ENCODE measurements at regions not wholly inside any gene's neighbourhood (a gene's known extent, or its start where the extent isn't known, plus 50 kb on each side); places are given as distances from the start of the nearest gene placed in this dataset.

DNA sequence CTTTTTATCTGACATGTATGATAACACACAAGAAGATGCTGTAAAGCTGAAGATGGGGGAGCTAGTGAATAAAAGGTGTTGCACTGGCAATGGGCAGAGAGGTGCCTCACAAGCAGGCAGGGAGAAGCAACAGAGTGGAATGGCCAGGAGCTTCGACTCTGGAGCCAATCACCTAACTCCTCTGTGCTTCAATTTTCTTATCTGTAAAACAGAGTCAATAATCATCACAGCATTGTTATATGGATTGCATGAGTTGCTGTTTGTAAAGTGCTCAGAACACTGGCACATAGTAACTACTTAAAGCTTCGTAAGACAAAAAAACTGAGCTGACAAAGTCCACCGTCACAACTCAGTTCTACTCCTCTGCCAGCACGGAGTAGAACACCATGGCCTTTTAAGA, 254.2 kb upstream of the POM121L12 start:
- Histone ChIP-seq H3K4me1 (ENCODE audit: control insufficient read depth, insufficient read depth, low read length) (no peaks in the 10 kb centered on the region), H3K9me3 (ENCODE audit: control insufficient read depth, insufficient read depth, low read depth, low read length) (no peaks in the 10 kb centered on the region), H3K36me3 (ENCODE audit: control insufficient read depth, insufficient read depth, low read length) (no peaks in the 10 kb centered on the region), H3K9ac (ENCODE audit: low read length) (no peak overlapping the region), H3K4me3 (ENCODE audit: low read depth, low read length) (no peak overlapping the region), H3K27ac (ENCODE audit: low read depth, low read length) (no peak overlapping the region), H3K27me3 (ENCODE audit: control insufficient read depth, insufficient read depth, low read length) (no peaks in the 10 kb centered on the region)

DNA sequence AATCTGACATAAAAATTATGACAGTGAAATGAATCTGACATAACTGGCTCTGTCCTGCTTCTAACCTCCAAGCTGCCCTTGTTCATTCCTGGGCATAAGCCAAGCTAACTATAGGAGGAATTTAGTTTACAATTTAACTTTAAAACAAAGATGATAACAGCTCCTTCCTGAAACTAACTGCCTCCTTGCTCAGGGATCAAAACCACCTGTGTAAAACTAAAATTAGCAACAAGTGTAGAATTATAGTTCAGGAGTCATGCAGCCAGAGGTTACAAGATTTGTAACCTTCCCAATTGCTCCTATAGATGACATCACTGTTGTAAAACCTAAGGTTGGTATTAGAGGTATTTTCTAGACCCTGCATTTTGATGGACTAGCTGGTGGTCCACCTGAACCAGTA, 256.4 kb upstream of the POM121L12 start:
- Histone ChIP-seq H3K27me3 (ENCODE audit: control insufficient read depth, insufficient read depth, low read length) (no peaks in the 10 kb centered on the region), H3K9me3 (ENCODE audit: control insufficient read depth, insufficient read depth, low read depth, low read length) (no peaks in the 10 kb centered on the region), H3K36me3 (ENCODE audit: control insufficient read depth, insufficient read depth, low read length) (no peaks in the 10 kb centered on the region), H3K4me1 (ENCODE audit: control insufficient read depth, insufficient read depth, low read length) (no peaks in the 10 kb centered on the region), H3K27ac (ENCODE audit: low read depth, low read length) (no peak overlapping the region), H3K4me3 (ENCODE audit: low read depth, low read length) (no peak overlapping the region), H3K9ac (ENCODE audit: low read length) (no peak overlapping the region)

DNA sequence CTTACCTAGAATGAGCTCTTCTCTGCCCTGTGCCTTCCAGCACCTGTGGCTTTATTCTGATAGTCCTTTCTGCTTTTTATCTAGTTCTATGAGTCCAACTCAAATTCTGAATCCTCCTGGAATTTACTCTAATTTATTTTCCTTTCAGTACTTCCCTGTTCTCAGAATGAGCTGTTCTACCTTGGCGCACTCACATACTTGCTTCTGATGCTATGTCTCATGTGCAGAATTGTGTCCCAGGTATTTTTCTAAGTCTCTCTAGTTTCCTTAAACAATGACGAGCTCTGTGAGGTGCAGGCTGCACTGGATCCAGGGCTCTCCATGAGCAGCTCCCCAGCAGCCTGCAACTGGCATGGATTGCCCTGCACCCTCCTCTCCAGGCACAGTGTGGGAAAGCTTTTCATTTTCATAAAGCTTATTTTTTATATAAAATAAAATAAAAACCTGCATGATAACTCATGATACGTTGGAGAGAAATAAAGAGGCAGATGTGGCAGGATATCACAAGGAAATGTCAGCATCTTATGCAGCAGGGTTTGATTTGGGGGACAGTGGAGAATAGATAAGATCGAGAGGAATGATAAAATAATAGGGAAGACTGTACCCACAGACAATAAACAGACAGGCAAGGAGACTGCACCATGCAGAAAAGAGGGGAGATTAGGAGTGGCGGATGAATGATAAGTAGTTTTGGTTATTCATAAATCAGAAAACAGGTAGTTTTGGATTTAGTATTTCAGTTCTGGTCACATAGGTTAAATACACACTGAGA, 258.2 kb upstream of the POM121L12 start:
- Histone ChIP-seq H3K4me1 (ENCODE audit: control insufficient read depth, insufficient read depth, low read length) (no peaks in the 10 kb centered on the region), H3K27me3 (ENCODE audit: control insufficient read depth, insufficient read depth, low read length) (no peaks in the 10 kb centered on the region)

DNA sequence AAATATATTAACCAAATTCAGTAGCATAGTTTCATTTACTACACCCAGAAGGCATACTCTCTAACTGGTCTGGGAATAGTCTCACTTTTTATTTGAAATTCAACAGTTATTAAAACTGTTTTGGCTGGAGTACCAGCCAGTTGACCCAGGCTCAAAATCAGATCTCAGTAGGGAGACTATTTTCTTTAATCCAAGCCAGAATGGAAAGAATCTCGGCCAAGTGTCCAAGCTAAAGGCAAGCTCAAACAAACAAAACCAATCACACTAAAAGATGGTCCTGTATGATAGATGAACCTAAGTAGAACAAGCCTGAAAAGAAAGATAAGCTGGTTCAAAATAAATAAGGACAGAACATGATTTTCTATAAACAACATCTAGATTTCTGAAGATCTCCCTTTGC, 259.6 kb upstream of the POM121L12 start:
- Histone ChIP-seq H3K27ac (ENCODE audit: low read depth, low read length) (no peak overlapping the region), H3K4me1 (ENCODE audit: control insufficient read depth, insufficient read depth, low read length) (no peaks in the 10 kb centered on the region), H3K27me3 (ENCODE audit: control insufficient read depth, insufficient read depth, low read length) (no peaks in the 10 kb centered on the region), H3K4me3 (ENCODE audit: low read depth, low read length) (no peak overlapping the region), H3K36me3 (ENCODE audit: control insufficient read depth, insufficient read depth, low read length) (no peaks in the 10 kb centered on the region), H3K9ac (ENCODE audit: low read length) (no peak overlapping the region), H3K9me3 (ENCODE audit: control insufficient read depth, insufficient read depth, low read depth, low read length) (no peaks in the 10 kb centered on the region)

More for the DNA sequence above, 258.2 kb upstream of the POM121L12 start:
- Histone ChIP-seq H3K9me3 (ENCODE audit: control insufficient read depth, insufficient read depth, low read depth, low read length) (no peaks in the 10 kb centered on the region), H3K27ac (ENCODE audit: low read depth, low read length) (no peak overlapping the region), H3K36me3 (ENCODE audit: control insufficient read depth, insufficient read depth, low read length) (no peaks in the 10 kb centered on the region), H3K9ac (ENCODE audit: low read length) (no peak overlapping the region), H3K4me3 (ENCODE audit: low read depth, low read length) (no peak overlapping the region)

DNA sequence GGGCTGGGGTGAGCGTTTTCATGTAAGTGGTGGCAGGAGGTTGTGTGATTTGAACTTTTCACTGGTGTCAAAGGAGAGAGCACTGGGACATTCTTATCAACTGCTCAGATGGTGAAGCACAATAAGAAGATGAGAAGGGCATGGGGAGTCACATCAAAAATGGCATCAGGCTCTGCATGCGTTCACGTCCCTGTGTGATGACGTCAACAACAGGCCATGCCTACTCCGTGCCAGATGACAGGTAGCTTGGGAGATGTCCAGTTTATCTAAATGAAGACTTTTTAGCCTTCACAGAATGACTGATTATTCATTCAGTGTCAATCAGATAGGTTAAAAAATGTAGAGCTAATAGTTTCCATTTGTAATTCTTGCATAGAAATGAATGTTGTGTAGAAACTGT, 264.3 kb upstream of the POM121L12 start:
- Histone ChIP-seq H3K27me3 (ENCODE audit: control insufficient read depth, insufficient read depth, low read length) (no peaks in the 10 kb centered on the region), H3K9me3 (ENCODE audit: control insufficient read depth, insufficient read depth, low read depth, low read length) (no peaks in the 10 kb centered on the region), H3K36me3 (ENCODE audit: control insufficient read depth, insufficient read depth, low read length) (no peaks in the 10 kb centered on the region), H3K4me1 (ENCODE audit: control insufficient read depth, insufficient read depth, low read length) (no peaks in the 10 kb centered on the region), H3K9ac (ENCODE audit: low read length) (no peak overlapping the region), H3K27ac (ENCODE audit: low read depth, low read length) (no peak overlapping the region), H3K4me3 (ENCODE audit: low read depth, low read length) (no peak overlapping the region)

DNA sequence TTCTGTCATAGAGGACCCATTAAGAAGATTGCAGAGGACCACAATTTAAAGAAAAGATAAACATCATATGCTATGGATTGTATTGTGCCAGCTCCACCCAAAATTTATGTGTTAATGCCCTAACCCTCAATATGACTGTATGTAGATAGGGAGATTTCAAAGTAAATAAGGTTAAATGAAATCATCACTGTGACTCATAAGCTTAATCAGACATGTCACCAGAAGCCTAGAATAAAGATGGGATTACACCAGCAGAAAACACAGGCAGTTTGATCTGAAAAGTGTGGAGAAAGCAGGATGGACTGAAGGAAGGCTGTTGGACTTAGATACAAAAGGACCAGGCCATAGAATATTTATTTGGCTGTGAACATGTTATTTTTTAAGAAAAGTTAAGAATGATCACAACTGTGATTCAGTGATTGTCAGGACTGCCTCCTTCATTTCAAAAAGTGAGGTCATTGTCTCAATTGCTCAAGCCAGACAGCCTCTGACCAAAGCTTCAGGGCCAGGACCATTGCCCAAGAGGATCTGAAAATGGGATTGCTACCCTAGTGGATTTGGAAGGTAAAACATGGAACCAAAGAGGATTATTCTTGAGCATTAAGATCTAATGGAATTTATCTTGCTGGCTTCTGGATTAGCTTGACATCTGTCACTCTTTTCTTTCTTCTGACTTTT, 270.8 kb upstream of the POM121L12 start:
- Histone ChIP-seq H3K4me1 (ENCODE audit: control insufficient read depth, insufficient read depth, low read length) (no peaks in the 10 kb centered on the region), H3K27ac (ENCODE audit: low read depth, low read length) (no peak overlapping the region), H3K9me3 (ENCODE audit: control insufficient read depth, insufficient read depth, low read depth, low read length) (no peaks in the 10 kb centered on the region), H3K9ac (ENCODE audit: low read length) (no peak overlapping the region), H3K27me3 (ENCODE audit: control insufficient read depth, insufficient read depth, low read length) (no peaks in the 10 kb centered on the region), H3K4me3 (ENCODE audit: low read depth, low read length) (no peak overlapping the region), H3K36me3 (ENCODE audit: control insufficient read depth, insufficient read depth, low read length) (no peaks in the 10 kb centered on the region)

- Histone ChIP-seq H3K36me3 (ENCODE audit: control insufficient read depth, insufficient read depth, low read length) (no peaks in the 10 kb centered on the region), H3K27me3 (ENCODE audit: control insufficient read depth, insufficient read depth, low read length) (no peaks in the 10 kb centered on the region), H3K9ac (ENCODE audit: low read length) (no peak overlapping the region)
These were observed 277.1 kb upstream of the POM121L12 start for GRCh38 chr7:52758356-52758755.

GRCh38 chr7:52753855-52754254, 281.6 kb upstream of the POM121L12 start:
- Histone ChIP-seq H3K9me3 (ENCODE audit: control insufficient read depth, insufficient read depth, low read depth, low read length) (no peaks in the 10 kb centered on the region), H3K36me3 (ENCODE audit: control insufficient read depth, insufficient read depth, low read length) (no peaks in the 10 kb centered on the region), H3K9ac (ENCODE audit: low read length) (no peak overlapping the region), H3K27me3 (ENCODE audit: control insufficient read depth, insufficient read depth, low read length) (no peaks in the 10 kb centered on the region), H3K4me3 (ENCODE audit: low read depth, low read length) (no peak overlapping the region), H3K4me1 (ENCODE audit: control insufficient read depth, insufficient read depth, low read length) (no peaks in the 10 kb centered on the region), H3K27ac (ENCODE audit: low read depth, low read length) (no peak overlapping the region)

More at GRCh38 chr7:52758356-52758755, 277.1 kb upstream of the POM121L12 start:
- Histone ChIP-seq H3K4me3 (ENCODE audit: low read depth, low read length) (no peak overlapping the region), H3K4me1 (ENCODE audit: control insufficient read depth, insufficient read depth, low read length) (no peaks in the 10 kb centered on the region), H3K27ac (ENCODE audit: low read depth, low read length) (no peak overlapping the region), H3K9me3 (ENCODE audit: control insufficient read depth, insufficient read depth, low read depth, low read length) (no peaks in the 10 kb centered on the region)

GRCh38 chr7:52752891-52753290, 282.5 kb upstream of the POM121L12 start:
- no peaks in the 10 kb centered on the region for H3K36me3 ChIP-seq (ENCODE audit: control insufficient read depth, insufficient read depth, low read length)
- no peak overlapping the region for H3K27ac ChIP-seq (ENCODE audit: low read depth, low read length)
- H3K4me1 ChIP-seq (ENCODE audit: control insufficient read depth, insufficient read depth, low read length): no peaks in the 10 kb centered on the region
- no peak overlapping the region for H3K4me3 ChIP-seq (ENCODE audit: low read depth, low read length)
- H3K9ac ChIP-seq (ENCODE audit: low read length): no peak overlapping the region
- H3K9me3 ChIP-seq (ENCODE audit: control insufficient read depth, insufficient read depth, low read depth, low read length): no peaks in the 10 kb centered on the region
- no peaks in the 10 kb centered on the region for H3K27me3 ChIP-seq (ENCODE audit: control insufficient read depth, insufficient read depth, low read length)

GRCh38 chr7:52749880-52750279, 285.6 kb upstream of the POM121L12 start:
- no peak overlapping the region for H3K4me3 ChIP-seq (ENCODE audit: low read depth, low read length)
- no peak overlapping the region for H3K9ac ChIP-seq (ENCODE audit: low read length)
- H3K27me3 ChIP-seq (ENCODE audit: control insufficient read depth, insufficient read depth, low read length): no peaks in the 10 kb centered on the region
- H3K9me3 ChIP-seq (ENCODE audit: control insufficient read depth, insufficient read depth, low read depth, low read length): no peaks in the 10 kb centered on the region
- no peaks in the 10 kb centered on the region for H3K36me3 ChIP-seq (ENCODE audit: control insufficient read depth, insufficient read depth, low read length)
- H3K4me1 ChIP-seq (ENCODE audit: control insufficient read depth, insufficient read depth, low read length): no peaks in the 10 kb centered on the region
- no peak overlapping the region for H3K27ac ChIP-seq (ENCODE audit: low read depth, low read length)

- H3K27me3 ChIP-seq (ENCODE audit: control insufficient read depth, insufficient read depth, low read length): no peaks in the 10 kb centered on the region
These were observed 287.6 kb upstream of the POM121L12 start for GRCh38 chr7:52747817-52748216.

More at GRCh38 chr7:52747817-52748216, 287.6 kb upstream of the POM121L12 start:
- no peak overlapping the region for H3K9ac ChIP-seq (ENCODE audit: low read length)
- no peaks in the 10 kb centered on the region for H3K9me3 ChIP-seq (ENCODE audit: control insufficient read depth, insufficient read depth, low read depth, low read length)
- no peak overlapping the region for H3K27ac ChIP-seq (ENCODE audit: low read depth, low read length)
- no peak overlapping the region for H3K4me3 ChIP-seq (ENCODE audit: low read depth, low read length)
- H3K4me1 ChIP-seq (ENCODE audit: control insufficient read depth, insufficient read depth, low read length): no peaks in the 10 kb centered on the region
- no peaks in the 10 kb centered on the region for H3K36me3 ChIP-seq (ENCODE audit: control insufficient read depth, insufficient read depth, low read length)
